H9 (cell line): ENCODE measurements at regions not wholly inside any gene's neighbourhood (a gene's known extent, or its start where the extent isn't known, plus 50 kb on each side); places are given as distances from the start of the nearest gene placed in this dataset.

Experiments
- DNase-seq: peaks from one replicate; pipeline ENCODE4 v3.0.0-alpha.2; 2017
- H2AFZ ChIP-seq: one replicate; pipeline ENCODE4 v1.6.1; 2013; ENCODE audit warnings: mild to moderate bottlenecking, low read length, control low read depth, moderate library complexity
- H2AK5ac ChIP-seq: 2 replicates; pipeline ENCODE4 v1.6.1; 2013; ENCODE audit warnings: low read length, control low read depth, mixed read lengths; ENCODE audit not compliant: insufficient read length
- H2BK120ac ChIP-seq: one replicate; pipeline ENCODE4 v1.6.1; 2013; ENCODE audit warnings: low read depth, mild to moderate bottlenecking, low read length, control low read depth, inconsistent platforms; ENCODE audit not compliant: poor library complexity, severe bottlenecking
- H2BK12ac ChIP-seq: 2 replicates; pipeline ENCODE4 v1.6.1; 2013; ENCODE audit warnings: low read length, control low read depth, mixed read lengths, low read depth; ENCODE audit not compliant: insufficient read length
- H2BK15ac ChIP-seq: 2 replicates; pipeline ENCODE4 v1.6.1; 2013; ENCODE audit warnings: low read depth, low read length, control low read depth
- H2BK20ac ChIP-seq: one replicate; pipeline ENCODE4 v1.6.1; 2013; ENCODE audit warnings: low read depth, mild to moderate bottlenecking, low read length, control low read depth, inconsistent platforms; ENCODE audit not compliant: poor library complexity, severe bottlenecking
- H2BK5ac ChIP-seq: 2 replicates; pipeline ENCODE4 v1.6.1; 2013; ENCODE audit warnings: low read length, control low read depth, mixed read lengths; ENCODE audit not compliant: insufficient read length
- H3K14ac ChIP-seq: 2 replicates; pipeline ENCODE4 v1.6.1; 2013; ENCODE audit warnings: low read length, control low read depth; ENCODE audit not compliant: insufficient read depth
- H3K18ac ChIP-seq: 2 replicates; pipeline ENCODE4 v1.6.1; 2013; ENCODE audit warnings: low read depth, mild to moderate bottlenecking, mixed read lengths, low read length, control low read depth; ENCODE audit not compliant: insufficient read length
- H3K23ac ChIP-seq: 2 replicates; pipeline ENCODE4 v1.6.1; 2013; ENCODE audit warnings: low read length, control low read depth, mixed read lengths, low read depth; ENCODE audit not compliant: insufficient read length
- H3K23me2 ChIP-seq: 2 replicates; pipeline ENCODE4 v1.6.1; 2013; ENCODE audit warnings: low read depth, mild to moderate bottlenecking, mixed read lengths, low read length, control low read depth; ENCODE audit not compliant: insufficient read length, poor library complexity, severe bottlenecking
- H3K27ac ChIP-seq: 2 replicates; pipeline ENCODE4 v1.5.1; 2013; ENCODE audit warnings: low read length, control low read depth, mixed read lengths, low read depth; ENCODE audit not compliant: insufficient read length
- H3K27me3 ChIP-seq: 2 replicates; pipeline ENCODE4 v1.6.1; 2013; ENCODE audit warnings: low read length, control low read depth, inconsistent platforms; ENCODE audit not compliant: insufficient read depth
- H3K4ac ChIP-seq: 2 replicates; pipeline ENCODE4 v1.6.1; 2013; ENCODE audit warnings: low read depth, mild to moderate bottlenecking, control low read depth, inconsistent platforms, low read length, moderate library complexity
- H3K4me1 ChIP-seq: 2 replicates; pipeline ENCODE4 v1.6.1; 2013; ENCODE audit warnings: low read length, control low read depth, inconsistent platforms; ENCODE audit not compliant: insufficient read depth
- H3K4me2 ChIP-seq: 2 replicates; pipeline ENCODE4 v1.6.1; 2013; ENCODE audit warnings: low read length, control low read depth, mixed read lengths; ENCODE audit not compliant: insufficient read length, insufficient read depth
- H3K56ac ChIP-seq: 2 replicates; pipeline ENCODE4 v1.6.1; 2013; ENCODE audit warnings: low read depth, mild to moderate bottlenecking, mixed read lengths, low read length, control low read depth; ENCODE audit not compliant: insufficient read length
- H3K79me1 ChIP-seq: 2 replicates; pipeline ENCODE4 v1.6.1; 2013; ENCODE audit warnings: low read depth, mild to moderate bottlenecking, moderate library complexity, low read length, control low read depth, inconsistent platforms; ENCODE audit not compliant: insufficient read depth, poor library complexity, severe bottlenecking
- H3K79me2 ChIP-seq: 2 replicates; pipeline ENCODE4 v1.6.1; 2013; ENCODE audit warnings: low read length, control low read depth, inconsistent platforms; ENCODE audit not compliant: insufficient read depth
- H3K9ac ChIP-seq: 2 replicates; pipeline ENCODE4 v1.6.1; 2013; ENCODE audit warnings: low read length, control low read depth, mixed read lengths; ENCODE audit not compliant: insufficient read length; ENCODE audit errors: extremely low read depth
- H3K9me3 ChIP-seq: one replicate; pipeline ENCODE4 v1.6.1; 2013; ENCODE audit warnings: low read depth, low read length, inconsistent platforms; ENCODE audit not compliant: control insufficient read depth
- H3T11ph ChIP-seq: one replicate; pipeline ENCODE4 v1.6.1; 2013; ENCODE audit warnings: mild to moderate bottlenecking, low read length, control low read depth, inconsistent platforms
- H4K20me1 ChIP-seq: one replicate; pipeline ENCODE4 v1.6.1; 2013; ENCODE audit not compliant: control insufficient read depth, insufficient read length, insufficient read depth
- H4K5ac ChIP-seq: 2 replicates; pipeline ENCODE4 v1.6.1; 2013; ENCODE audit warnings: low read depth, mild to moderate bottlenecking, mixed read lengths, low read length, control low read depth; ENCODE audit not compliant: insufficient read length
- H4K8ac ChIP-seq: replicated peaks from 2 replicates; pipeline ENCODE4 v1.6.1; 2013; ENCODE audit warnings: low read length, control low read depth, mixed read lengths, low read depth; ENCODE audit not compliant: insufficient read length
- H4K91ac ChIP-seq: 2 replicates; pipeline ENCODE4 v1.6.1; 2013; ENCODE audit warnings: low read depth, mild to moderate bottlenecking, moderate library complexity, mixed read lengths, low read length, control low read depth; ENCODE audit not compliant: insufficient read length
- H3K27ac Mint-ChIP-seq, 3 experiments: 2 replicates in 2 of 3; 3 replicates in 1 of 3; pipeline ENCODE4 v1.8.0; 2020 to 2021; ENCODE audit warnings: mixed read lengths in 3 of 3, mild to moderate bottlenecking in 1 of 3, moderate library complexity in 1 of 3
- H3K27me3 Mint-ChIP-seq: 2 replicates; pipeline ENCODE4 v1.8.0; 2021; ENCODE audit warnings: low read depth, mild to moderate bottlenecking, moderate library complexity, mixed read lengths
- H3K36me3 Mint-ChIP-seq, 3 experiments: 2 replicates in 2 of 3; 3 replicates in 1 of 3; pipeline ENCODE4 v1.8.0; 2020 to 2021; ENCODE audit warnings: low read depth in 3 of 3, mixed read lengths in 3 of 3; ENCODE audit not compliant: insufficient read depth in 1 of 3
- H3K4me1 Mint-ChIP-seq, 2 experiments: 2 replicates each; pipeline ENCODE4 v1.8.0; 2020; ENCODE audit warnings: mixed read lengths in 2 of 2
- H3K4me3 Mint-ChIP-seq, 2 experiments: 2 replicates in 1 of 2; 3 replicates in 1 of 2; pipeline ENCODE4 v1.8.0; 2020 to 2021; ENCODE audit warnings: mild to moderate bottlenecking in 2 of 2, mixed read lengths in 2 of 2, moderate library complexity in 1 of 2
- H3K9me3 Mint-ChIP-seq, 2 experiments: 2 replicates in 1 of 2; 3 replicates in 1 of 2; pipeline ENCODE4 v1.8.0; 2020; ENCODE audit warnings: mild to moderate bottlenecking in 2 of 2, mixed read lengths in 2 of 2, moderate library complexity in 1 of 2
- WGBS: extraction: QIAGEN DNeasy Blood & Tissue Kit; methylation state at CpG from one replicate; pipeline ENCODE4 v1.1.7; 2013; ENCODE audit warnings: missing lambda C conversion rate, low lambda C conversion rate, mixed read lengths; ENCODE audit not compliant: insufficient read length; ENCODE audit errors: extremely low coverage; 5-methylcytosine and 5-hydroxymethylcytosine counted together
- TF ChIP-seq, protein P1 (sequence below): fragments of 200-600 bp; sonication (generic); conservative IDR thresholded peaks from 3 replicates; pipeline ENCODE4 v1.8.0; 2021; ENCODE audit warnings: antibody characterized with exemption, mild to moderate bottlenecking

- Histone ChIP-seq H4K20me1 (no peaks in the 10 kb centered on the region), H4K8ac (no peak overlapping the region), H2AK5ac (no peak overlapping the region), H3K9ac (no peak overlapping the region), H3K23me2 (no peaks in the 10 kb centered on the region), H3K79me2 (no peaks in the 10 kb centered on the region), H3K18ac (no peak overlapping the region), H3K27ac (no peak overlapping the region), H2BK15ac (no peak overlapping the region), H2BK120ac (no peak overlapping the region), H2BK20ac (no peak overlapping the region), H3K23ac (no peak overlapping the region), H3T11ph (no peak overlapping the region), H3K27me3 (no peaks in the 10 kb centered on the region; the same call in 1 of the 2 replicates), H4K5ac (no peak overlapping the region), H3K56ac (no peak overlapping the region), H2AFZ (no peak overlapping the region), H2BK12ac (no peak overlapping the region), H3K4me2 (no peak overlapping the region), H4K91ac (no peak overlapping the region), H3K4ac (no peak overlapping the region), H3K79me1 (no peaks in the 10 kb centered on the region), H3K14ac (no peak overlapping the region), H2BK5ac (no peak overlapping the region), H3K9me3 (no peaks in the 10 kb centered on the region), H3K4me1 (peaks cover 11% of the 10 kb centered on the region)
- no peak for DNase-seq
- peaks cover 6 to 30% (median 18%) of the 10 kb centered on the region in 3 experiments for H3K36me3 Mint-ChIP-seq
- H3K4me1 Mint-ChIP-seq: peaks cover 14 to 18% of the 10 kb centered on the region in 2 experiments
- H3K4me3 Mint-ChIP-seq: no peak overlapping the region
- no CpG with 5 or more reads among the region's 4 CpGs for WGBS
- H3K9me3 Mint-ChIP-seq: peaks cover 28 to 34% of the 10 kb centered on the region in 2 experiments
- TF ChIP-seq, protein P1, sequence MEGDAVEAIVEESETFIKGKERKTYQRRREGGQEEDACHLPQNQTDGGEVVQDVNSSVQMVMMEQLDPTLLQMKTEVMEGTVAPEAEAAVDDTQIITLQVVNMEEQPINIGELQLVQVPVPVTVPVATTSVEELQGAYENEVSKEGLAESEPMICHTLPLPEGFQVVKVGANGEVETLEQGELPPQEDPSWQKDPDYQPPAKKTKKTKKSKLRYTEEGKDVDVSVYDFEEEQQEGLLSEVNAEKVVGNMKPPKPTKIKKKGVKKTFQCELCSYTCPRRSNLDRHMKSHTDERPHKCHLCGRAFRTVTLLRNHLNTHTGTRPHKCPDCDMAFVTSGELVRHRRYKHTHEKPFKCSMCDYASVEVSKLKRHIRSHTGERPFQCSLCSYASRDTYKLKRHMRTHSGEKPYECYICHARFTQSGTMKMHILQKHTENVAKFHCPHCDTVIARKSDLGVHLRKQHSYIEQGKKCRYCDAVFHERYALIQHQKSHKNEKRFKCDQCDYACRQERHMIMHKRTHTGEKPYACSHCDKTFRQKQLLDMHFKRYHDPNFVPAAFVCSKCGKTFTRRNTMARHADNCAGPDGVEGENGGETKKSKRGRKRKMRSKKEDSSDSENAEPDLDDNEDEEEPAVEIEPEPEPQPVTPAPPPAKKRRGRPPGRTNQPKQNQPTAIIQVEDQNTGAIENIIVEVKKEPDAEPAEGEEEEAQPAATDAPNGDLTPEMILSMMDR: no peak
- H3K27me3 Mint-ChIP-seq: peaks cover 14% of the 10 kb centered on the region
- H3K27ac Mint-ChIP-seq: no peak overlapping the region; a peak in 2 of 7 replicates
These were observed 70.7 kb downstream of the CARTPT start for GRCh38 chr5:71789746-71790145.
